HG03565 (cell line): ENCODE measurements at regions not wholly inside any gene's neighbourhood (a gene's known extent, or its start where the extent isn't known, plus 50 kb on each side); places are given as distances from the start of the nearest gene placed in this dataset.

Experiments
- ATAC-seq: cut with Tn5 transposase; IDR thresholded peaks from one replicate; pipeline ENCODE4 v1.9.1; 2021; ENCODE audit warnings: mild to moderate bottlenecking, moderate library complexity; ENCODE audit not compliant: unreplicated experiment

- ATAC-seq: no peak
Measured at GRCh38 chr13:89650226-89650625, 1697.3 kb upstream of the MIR17HG start.

GRCh38 chr13:89660752-89661151, 1686.7 kb upstream of the MIR17HG start:
- no peak for ATAC-seq

GRCh38 chr13:89673789-89674311, 1673.6 kb upstream of the MIR17HG start:
- no peak for ATAC-seq

- ATAC-seq: no peak
Measured at GRCh38 chr13:89678466-89679121, 1668.9 kb upstream of the MIR17HG start.

DNA sequence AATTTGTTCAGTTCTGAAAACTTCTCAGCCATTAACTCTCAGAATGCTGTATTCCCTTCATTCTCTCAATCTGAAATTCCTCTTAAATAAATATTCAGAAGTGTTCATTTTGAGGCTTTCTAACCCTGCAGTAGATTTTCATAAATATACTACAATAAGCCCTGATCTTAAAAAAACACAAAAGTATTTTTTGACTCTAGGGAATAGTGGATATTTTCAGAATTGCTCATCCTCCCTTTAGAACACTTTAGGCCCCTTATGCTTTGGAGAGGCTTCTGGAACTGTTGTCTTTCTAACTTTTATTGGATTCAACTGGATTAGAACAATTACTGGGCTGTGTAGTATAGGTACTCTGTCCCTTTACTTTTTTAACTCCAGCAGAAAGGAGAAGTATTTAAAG, 1662.6 kb upstream of the MIR17HG start:
- no peak for ATAC-seq

DNA sequence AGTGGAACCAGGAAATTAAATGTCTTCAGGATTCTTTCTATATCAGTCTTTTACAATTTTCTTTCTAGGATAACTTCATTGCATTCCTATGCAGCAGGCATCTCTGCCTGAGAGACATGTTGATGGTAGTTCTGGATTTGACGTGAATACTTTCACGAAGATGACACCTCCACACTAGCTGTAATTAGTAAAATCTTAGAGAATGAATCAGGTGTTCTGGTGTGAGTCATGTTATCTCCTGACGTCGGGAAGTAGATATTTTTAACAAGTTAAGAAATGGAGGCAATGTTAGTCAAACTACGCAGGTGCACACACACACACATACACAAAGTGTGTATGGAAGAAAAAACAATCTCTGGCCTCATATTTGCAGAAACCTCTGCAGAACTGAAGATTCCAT, 1661.3 kb upstream of the MIR17HG start:
- ATAC-seq: no peak

DNA sequence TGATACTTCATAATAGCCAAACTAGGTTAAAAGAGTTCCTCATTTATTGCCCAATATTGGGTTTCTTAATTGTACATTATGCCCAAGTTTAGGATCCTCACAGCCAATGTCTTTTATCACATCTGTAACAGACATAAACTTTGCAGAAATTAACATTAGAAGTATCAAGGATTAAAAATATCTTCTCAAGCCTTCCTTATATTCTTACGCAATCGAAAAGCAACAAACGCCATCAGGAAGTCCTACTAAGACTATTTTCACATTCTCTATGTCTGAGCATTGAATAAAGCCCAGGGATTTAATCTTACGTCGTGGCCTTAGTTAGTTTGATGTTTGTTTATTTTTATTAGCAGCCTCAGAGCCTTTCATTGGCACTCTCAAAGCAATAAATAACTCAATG, 1660.4 kb upstream of the MIR17HG start:
- no peak for ATAC-seq

- no peak for ATAC-seq
Measured at GRCh38 chr13:89688918-89689317, 1658.6 kb upstream of the MIR17HG start.

- no peak for ATAC-seq
Measured at GRCh38 chr13:89694451-89694850, 1653.0 kb upstream of the MIR17HG start.

- ATAC-seq: no peak
Measured at GRCh38 chr13:89695343-89696257, 1651.9 kb upstream of the MIR17HG start.

- no peak for ATAC-seq
Measured at GRCh38 chr13:89701913-89702312, 1645.6 kb upstream of the MIR17HG start.

DNA sequence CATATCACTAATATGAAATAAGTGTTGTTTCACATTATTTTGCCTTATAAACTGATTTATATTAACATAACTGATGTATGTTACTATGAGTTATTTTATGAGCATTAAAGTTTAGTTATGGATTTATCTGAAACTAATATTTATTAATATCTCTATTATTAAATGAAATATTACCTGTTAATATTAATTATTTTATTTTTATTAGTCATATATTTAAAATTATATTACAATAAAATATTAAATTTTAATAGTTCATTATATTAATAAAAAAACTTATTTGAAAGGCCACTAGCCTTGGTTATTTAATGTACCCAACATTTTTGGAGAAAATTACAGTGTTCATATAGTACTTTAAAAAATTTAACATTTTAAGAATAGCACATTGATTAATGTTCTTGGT, 1643.4 kb upstream of the MIR17HG start:
- no peak for ATAC-seq

DNA sequence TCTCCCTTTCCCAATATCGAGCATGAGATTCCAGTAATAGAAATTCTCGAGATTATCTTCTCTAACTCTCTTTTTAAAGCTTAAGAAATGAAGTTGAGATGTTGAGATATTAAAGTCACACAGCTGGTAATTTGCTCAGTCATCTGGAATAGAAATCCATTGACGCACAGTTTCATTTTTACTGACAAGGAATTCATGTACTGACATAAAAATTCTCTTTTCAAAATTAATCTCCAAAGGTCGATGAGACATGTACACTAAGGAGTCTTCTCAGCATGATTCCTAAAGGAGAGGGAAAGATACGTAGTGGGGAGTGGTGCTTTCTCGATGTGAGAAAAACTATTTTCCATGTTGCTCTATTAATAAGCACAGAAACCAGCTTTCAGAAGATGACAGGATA, 1639.5 kb upstream of the MIR17HG start:
- no peak for ATAC-seq

- ATAC-seq: no peak
Measured at GRCh38 chr13:89721216-89721615, 1626.3 kb upstream of the MIR17HG start.

DNA sequence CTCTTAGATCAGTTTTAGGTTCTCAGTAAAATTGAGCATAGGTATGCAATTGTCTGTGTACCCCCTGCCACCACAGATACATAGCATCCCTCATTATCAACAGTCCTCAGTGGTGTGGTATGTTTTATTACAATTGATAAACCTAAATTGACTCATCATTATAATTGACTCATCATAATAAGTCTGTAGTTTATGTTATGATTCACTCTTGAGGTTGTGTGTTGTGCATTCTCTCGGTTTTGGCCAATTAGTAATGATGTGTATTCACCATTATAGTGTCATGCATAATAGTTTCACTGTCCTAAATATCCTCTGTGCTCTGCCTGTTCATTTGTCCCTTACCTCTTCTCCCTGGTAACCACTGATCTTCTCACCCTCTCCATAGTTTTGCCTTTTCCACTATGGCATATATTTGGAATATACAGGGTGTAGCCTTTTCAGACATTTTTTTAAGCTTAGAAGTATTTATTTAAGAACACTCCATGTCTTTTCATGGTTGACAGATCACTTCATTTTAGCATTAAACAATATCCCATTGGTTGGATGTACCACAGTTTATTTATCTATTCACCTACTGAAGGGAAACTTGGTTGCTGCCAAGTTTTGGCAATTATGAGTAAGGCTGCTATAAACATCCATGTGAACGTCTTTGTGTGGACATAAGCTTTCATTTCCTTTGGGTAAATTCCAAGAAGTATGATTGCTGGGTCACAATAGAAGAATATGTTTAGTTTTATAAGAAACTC, 1620.6 kb upstream of the MIR17HG start:
- no peak for ATAC-seq

GRCh38 chr13:89733829-89734228, 1613.7 kb upstream of the MIR17HG start:
- no peak for ATAC-seq

- ATAC-seq: no peak
Measured at GRCh38 chr13:89737051-89737450, 1610.4 kb upstream of the MIR17HG start.

DNA sequence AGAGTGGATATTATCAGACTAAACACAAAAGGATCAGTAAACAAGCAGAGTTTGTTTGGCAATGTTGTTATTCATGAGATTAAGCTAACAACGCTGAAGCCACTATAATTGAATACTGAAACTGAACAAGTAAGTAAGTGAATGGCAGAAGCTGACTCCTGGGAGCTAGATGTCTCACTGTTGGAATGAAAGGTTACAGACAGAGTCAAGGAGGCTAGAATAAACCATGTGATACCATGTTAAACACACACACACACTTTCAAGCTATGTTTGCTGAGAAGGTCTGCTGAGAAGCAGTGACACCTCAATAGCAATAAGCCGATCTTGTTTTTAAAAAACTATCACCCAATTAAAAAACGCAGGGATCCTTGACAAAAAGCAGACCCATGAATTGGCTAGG, 1609.4 kb upstream of the MIR17HG start:
- no peak for ATAC-seq

DNA sequence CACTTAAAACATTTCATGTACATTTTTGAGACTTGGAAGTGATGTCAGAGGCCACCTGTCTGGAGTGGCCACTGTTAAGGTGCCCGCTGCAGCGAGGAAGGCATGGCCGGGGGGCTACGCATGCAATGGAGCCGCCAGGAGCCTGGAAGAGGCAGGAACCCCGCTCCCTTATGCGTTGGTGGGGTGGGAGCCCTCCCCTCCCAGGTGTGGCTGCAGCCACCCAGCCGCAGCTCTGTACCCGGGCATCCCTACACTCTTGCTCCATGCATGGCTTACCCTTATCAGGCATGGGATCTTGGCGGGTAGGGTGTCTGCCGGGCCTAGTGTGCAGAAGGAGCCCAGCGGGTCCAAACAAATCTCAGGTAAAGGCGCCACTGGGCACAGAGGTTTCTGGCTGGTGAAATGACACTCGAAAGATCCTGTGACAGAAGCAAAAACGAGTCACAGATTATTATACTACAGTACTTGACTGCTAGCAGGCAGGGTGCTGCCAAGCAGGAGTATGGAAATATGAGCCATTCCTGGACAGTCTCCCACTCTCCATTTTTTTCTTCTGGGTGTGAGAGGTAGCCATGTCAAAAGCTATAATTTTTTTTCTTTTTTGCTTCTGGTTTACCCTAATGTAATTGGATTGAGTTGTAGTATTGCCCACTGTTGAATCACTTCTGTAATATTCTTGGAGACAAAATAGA, 1606.3 kb upstream of the MIR17HG start:
- ATAC-seq: no peak

DNA sequence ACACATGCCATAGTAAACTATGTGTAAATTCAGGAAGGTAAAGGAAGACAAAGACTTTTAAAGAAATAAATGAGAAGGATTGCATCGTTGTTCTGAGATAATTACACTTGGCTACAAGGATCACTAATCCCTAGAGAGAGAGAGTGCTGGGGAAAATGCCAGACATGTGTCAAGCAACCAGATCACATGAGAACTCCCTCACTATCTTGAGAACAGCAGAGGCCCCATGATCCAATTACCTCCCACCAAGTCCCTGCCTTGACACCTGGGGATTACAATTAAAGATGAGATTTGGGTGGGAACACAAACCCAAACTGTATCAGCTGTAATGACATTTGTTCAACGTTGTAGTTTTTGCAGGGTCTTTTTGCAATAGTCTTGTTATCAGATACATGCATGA, 1600.9 kb upstream of the MIR17HG start:
- no peak for ATAC-seq

DNA sequence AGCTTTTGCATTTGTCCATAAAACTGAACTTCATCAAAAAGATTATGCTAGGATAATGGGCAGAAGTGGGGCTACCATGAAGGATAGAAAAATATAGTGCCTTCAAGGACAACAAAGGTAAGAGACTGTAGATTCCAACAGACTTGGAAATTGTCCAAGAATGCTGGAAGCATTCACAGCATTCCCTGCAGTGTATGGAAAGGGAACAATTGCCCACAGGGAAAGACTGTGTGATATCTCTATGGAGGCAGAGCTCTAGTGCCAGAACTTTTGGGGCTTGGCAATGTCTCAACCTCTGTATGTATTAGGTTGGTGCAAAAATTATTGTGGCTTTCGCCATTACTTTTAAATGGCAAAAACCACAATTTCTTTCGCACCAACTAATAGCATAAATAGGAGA, 1598.8 kb upstream of the MIR17HG start:
- ATAC-seq: no peak
